Fibroblast of the aortic adventitia (primary cell): ENCODE measurements at regions not wholly inside any gene's neighbourhood (a gene's known extent, or its start where the extent isn't known, plus 50 kb on each side); places are given as distances from the start of the nearest gene placed in this dataset.
"Not testable (repeated sequence)": the region's sequence is repeated elsewhere in the genome, so short reads cannot be mapped to it uniquely, and the experiment has no call there.

Experiments used
- DNase-seq: peaks from one replicate; pipeline ENCODE4 v3.0.0-alpha.2; 2010; ENCODE audit warnings: low read depth
- H3K4me3 ChIP-seq: 2 replicates; pipeline ENCODE4 v1.5.1; 2011; ENCODE audit warnings: low read depth, mild to moderate bottlenecking, control low read depth, low read length, moderate library complexity
- CTCF ChIP-seq: IDR thresholded peaks from 2 replicates; pipeline ENCODE4 v1.5.1; 2011; ENCODE audit warnings: mild to moderate bottlenecking, low read length, control low read depth, inconsistent platforms; ENCODE audit not compliant: insufficient read depth

- H3K4me3 ChIP-seq: no peak overlapping the region
- DNase-seq: no peak
These were observed 246.7 kb downstream of the HS3ST3B1 start for GRCh38 chr17:14547556-14547955.

GRCh38 chr17:14547016-14547415 is 246.1 kb downstream of the HS3ST3B1 start:
- H3K4me3 ChIP-seq: no peak overlapping the region
- DNase-seq: no peak
- no peak for TF ChIP-seq CTCF

More at GRCh38 chr17:14547556-14547955, 246.7 kb downstream of the HS3ST3B1 start:
- TF ChIP-seq CTCF: no peak

DNA sequence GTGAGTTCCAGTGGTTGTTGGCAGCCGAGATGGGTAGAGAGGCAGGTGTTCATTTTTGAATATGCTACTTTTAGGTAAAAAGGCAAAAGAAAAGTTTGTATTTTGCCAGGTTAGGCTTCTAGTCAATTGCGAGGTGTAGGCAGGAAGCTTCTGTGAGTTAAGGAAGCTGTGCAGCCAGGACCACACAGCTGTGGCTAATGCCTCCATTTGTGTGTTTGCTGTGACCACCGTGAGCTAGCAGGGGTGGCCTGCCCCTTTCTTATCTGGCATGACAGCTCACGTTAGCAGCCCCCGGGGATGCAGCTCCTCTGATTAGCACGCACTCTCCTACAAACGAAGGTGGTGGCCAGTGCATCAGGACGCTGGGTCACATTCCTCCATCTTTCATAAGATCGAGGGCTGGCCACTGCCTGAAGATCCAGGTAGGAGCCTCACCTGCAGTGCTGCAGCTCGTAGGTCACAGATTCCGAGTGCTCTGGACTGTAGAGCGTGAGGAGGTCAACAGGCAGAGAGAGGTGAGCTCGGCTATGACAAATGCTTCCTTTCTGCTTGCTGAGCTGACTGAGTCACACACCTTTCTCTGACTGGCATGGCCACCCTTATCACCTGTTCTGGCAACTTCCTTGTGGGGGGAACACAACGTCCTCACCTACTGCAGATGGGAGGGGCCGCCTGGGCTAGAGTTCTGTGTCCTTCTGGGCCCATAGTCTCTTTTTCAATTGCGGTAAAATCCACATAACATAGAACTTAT is 244.4 kb downstream of the HS3ST3B1 start:
- no peak for TF ChIP-seq CTCF
- no peak for DNase-seq

GRCh38 chr17:14541714-14542113 is 240.8 kb downstream of the HS3ST3B1 start:
- TF ChIP-seq CTCF: no peak
- DNase-seq: no peak
- no peak overlapping the region for H3K4me3 ChIP-seq

More for the DNA sequence above, 244.4 kb downstream of the HS3ST3B1 start:
- H3K4me3 ChIP-seq: no peak overlapping the region

DNA sequence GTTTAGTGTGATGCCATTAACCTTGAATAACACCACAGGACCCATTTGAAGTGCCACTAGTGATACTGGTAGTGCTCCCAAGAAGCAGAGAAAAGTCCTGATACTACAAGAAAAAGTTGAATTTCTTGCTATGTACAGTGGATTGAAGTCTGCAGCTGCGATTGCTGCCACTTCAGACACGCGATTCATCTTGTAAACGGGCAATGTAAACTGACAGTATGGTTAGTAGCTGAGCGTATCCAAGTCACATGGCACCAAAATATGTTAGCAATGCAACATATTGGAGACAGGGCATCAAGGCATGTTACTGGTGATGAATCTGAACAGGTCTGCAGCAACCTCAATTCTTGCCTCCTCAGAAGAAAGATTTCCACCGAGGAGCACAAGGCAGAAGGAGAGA is 238.9 kb downstream of the HS3ST3B1 start:
- no peak overlapping the region for H3K4me3 ChIP-seq
- TF ChIP-seq CTCF: no peak
- DNase-seq: no peak

- DNase-seq, H3K4me3 ChIP-seq: not testable (repeated sequence)
These were observed 231.4 kb downstream of the HS3ST3B1 start for GRCh38 chr17:14532242-14532641.

DNA sequence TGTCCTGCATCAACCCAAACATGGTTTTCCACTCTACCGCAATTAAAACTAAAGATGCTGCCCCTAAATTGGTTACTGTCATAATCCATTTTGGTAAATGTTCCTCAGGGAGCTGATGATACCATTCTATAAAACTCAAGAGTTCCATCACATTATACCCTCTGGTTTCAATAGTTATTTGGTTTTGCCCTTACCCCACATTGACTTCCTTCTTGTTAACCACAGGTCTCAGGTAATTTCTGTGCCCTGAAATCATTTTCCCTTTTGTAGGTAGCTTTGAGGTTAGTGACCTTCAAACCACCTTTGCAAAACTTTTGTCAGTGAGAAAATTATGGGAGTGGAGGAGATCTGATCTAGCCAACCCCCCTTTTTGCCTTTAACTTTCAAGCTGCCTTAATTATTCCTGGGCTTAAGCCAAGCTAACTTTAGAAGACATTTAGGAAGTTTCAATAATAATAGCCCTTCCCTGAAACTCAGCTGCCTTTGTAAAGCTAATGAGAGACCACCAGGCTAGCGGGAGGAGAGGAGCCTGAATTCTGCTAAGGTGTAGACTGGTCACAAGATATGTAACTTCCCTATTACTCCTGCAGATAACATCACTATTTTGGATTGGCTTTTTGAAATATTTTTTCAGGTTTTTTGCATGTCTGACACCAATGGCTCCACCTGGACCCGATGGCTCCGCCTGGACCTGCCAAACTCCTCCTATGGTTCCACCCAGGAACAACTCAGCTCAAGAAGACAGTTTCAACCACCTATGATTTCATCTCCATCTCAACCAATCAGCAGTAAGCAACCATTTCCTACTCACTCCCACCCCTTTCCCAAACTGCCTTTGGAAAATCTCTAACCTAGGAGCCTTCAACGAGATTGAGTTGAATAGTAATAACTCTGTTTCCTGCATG is 224.9 kb downstream of the HS3ST3B1 start:
- H3K4me3 ChIP-seq: no peak overlapping the region
- no peak for DNase-seq
- TF ChIP-seq CTCF: no peak
